ENCODE measurements at regions not wholly inside any gene's neighbourhood (a gene's known extent, or its start where the extent isn't known, plus 50 kb on each side); places are given as distances from the start of the nearest gene placed in this dataset.

DNA sequence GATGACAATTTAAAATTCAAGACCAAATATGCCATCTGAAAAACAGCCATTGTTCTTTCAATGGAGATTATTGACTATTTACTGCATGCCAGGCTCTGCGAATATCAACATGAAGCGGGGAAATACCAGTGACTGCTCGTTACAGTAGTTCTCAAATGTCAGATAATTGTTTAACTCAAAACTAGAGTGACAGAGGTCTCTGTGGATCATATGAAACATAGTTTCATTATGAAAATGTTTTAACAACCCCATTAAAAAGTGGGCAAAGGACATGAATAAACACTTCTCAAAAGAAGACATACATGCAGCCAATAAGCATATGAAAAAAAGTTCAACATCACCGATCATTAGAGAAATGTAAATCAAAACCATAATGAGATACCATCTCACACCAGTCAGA is 50.0 kb upstream of the GPR149 start:
- in situ Hi-C loops (cut with HindIII; ENCODE audit: low pct_unique_long_range_greater_than_20kb, low sequenced_read_pairs) = no loop called here

More for the DNA sequence above, 50.0 kb upstream of the GPR149 start:
- no peak for DNase-seq (ENCODE audit: low read depth)

All from Caki2 (cell line).